ENCODE measurements at regions not wholly inside any gene's neighbourhood (a gene's known extent, or its start where the extent isn't known, plus 50 kb on each side); places are given as distances from the start of the nearest gene placed in this dataset.

GRCh38 chr12:23132357-23132756, 507.4 kb downstream of the ETNK1 start:
- TF ChIP-seq CTCF (conservative IDR thresholded peaks at IDR 0.05; ENCODE audit: low read length) (no peak), EZH2phosphoT487 (IDR thresholded peaks at IDR 0.05; ENCODE audit: borderline replicate concordance) (no peak)

Data from Loucy (cell line).